Kidney (tissue), 13 donors: ENCODE measurements at regions not wholly inside any gene's neighbourhood (a gene's known extent, or its start where the extent isn't known, plus 50 kb on each side); places are given as distances from the start of the nearest gene placed in this dataset.

Experiments used
- DNase-seq, 5 donors: peaks; one replicate each; pipeline ENCODE4 v3.0.0-alpha.2; 2013 to 2020
- FAIRE-seq: peaks from 2 replicates; lab custom pipeline; 2012; peaks lifted over from hg19 to GRCh38; lab: Jason Lieb, UNC
- H3K27ac ChIP-seq, 2 donors: one replicate each; pipeline ENCODE4 v1.7.0; 2013; ENCODE audit warnings: low read depth in 2 of 2, low read length in 2 of 2, inconsistent platforms in 1 of 2
- H3K27me3 ChIP-seq: one replicate; pipeline ENCODE4 v1.7.1; 2013; ENCODE audit warnings: low read length, inconsistent platforms; ENCODE audit not compliant: control insufficient read depth, insufficient read depth
- H3K36me3 ChIP-seq, 3 donors: one replicate each; pipeline versions ENCODE4 v1.7.0 to v1.7.1; 2013; ENCODE audit warnings: low read length in 3 of 3, control low read depth in 1 of 3, inconsistent platforms in 1 of 3; ENCODE audit not compliant: insufficient read depth in 3 of 3, control insufficient read depth in 2 of 3
- H3K4me1 ChIP-seq, 3 donors: one replicate each; pipeline versions ENCODE4 v1.7.0 to v1.7.1; 2013; ENCODE audit warnings: low read length in 3 of 3, inconsistent platforms in 1 of 3, low read depth in 1 of 3; ENCODE audit not compliant: control insufficient read depth in 2 of 3, insufficient read depth in 2 of 3
- H3K4me3 ChIP-seq, 3 donors: one replicate each; pipeline versions ENCODE4 v1.7.0 to v1.8.1; 2013; ENCODE audit warnings: low read length in 3 of 3, control low read depth in 1 of 3, inconsistent platforms in 1 of 3
- H3K9ac ChIP-seq, 3 donors: one replicate each; pipeline versions ENCODE4 v1.7.0 to v1.7.1; 2013; ENCODE audit warnings: low read length in 3 of 3, control low read depth in 1 of 3, inconsistent platforms in 1 of 3
- H3K9me3 ChIP-seq, 3 donors: one replicate each; pipeline versions ENCODE4 v1.7.0 to v1.7.1; 2013; ENCODE audit warnings: low read length in 3 of 3, control low read depth in 1 of 3, inconsistent platforms in 1 of 3; ENCODE audit not compliant: control insufficient read depth in 2 of 3, insufficient read depth in 1 of 3
- CTCF ChIP-seq: IDR thresholded peaks from 3 replicates; pipeline ENCODE4 v1.5.1; 2012; ENCODE audit warnings: mild to moderate bottlenecking, moderate library complexity, borderline replicate concordance; ENCODE audit not compliant: insufficient read depth; ENCODE audit errors: extremely low read depth
- intact Hi-C: fragments of 100-400 bp; cut with DNase I; formaldehyde crosslinking; loops from one replicate; pipeline ENCODE4 v1.11.1; 2022
- donor health status: control.
- donor health status: control.
- donor health status: control.
- donor health status: control.
- donor health status: control.
- donor health status: DM: yes; HTN: yes; CAD: no.
- donor health status: Normal renal cell carcinoma (clear cell type).

GRCh38 chr15:36007699-36008098 is 461.7 kb upstream of the DPH6 start:
- H3K9ac ChIP-seq, result no peak overlapping the region
- FAIRE-seq (no peak), DNase-seq (no peak)
- intact Hi-C loops, result no loop called here
- peaks cover 0 to 2% (median 0%) of the 10 kb centered on the region in 3 donors for H3K9me3 ChIP-seq
- no peak overlapping the region for H3K27ac ChIP-seq
- no peaks in the 10 kb centered on the region for H3K36me3 ChIP-seq
- no peak overlapping the region for H3K4me3 ChIP-seq
- no peaks in the 10 kb centered on the region for H3K27me3 ChIP-seq
- no peaks in the 10 kb centered on the region for H3K4me1 ChIP-seq
- no peak for TF ChIP-seq CTCF

- Histone ChIP-seq H3K9ac (no peak overlapping the region), H3K36me3 (no peaks in the 10 kb centered on the region), H3K4me1 (no peaks in the 10 kb centered on the region), H3K27ac (no peak overlapping the region), H3K4me3 (no peak overlapping the region), H3K9me3 (peaks cover 0 to 2% (median 0%) of the 10 kb centered on the region in 3 donors), H3K27me3 (no peaks in the 10 kb centered on the region)
- intact Hi-C loops, result no loop called here
- FAIRE-seq (no peak), DNase-seq (no peak)
- TF ChIP-seq CTCF, result no peak
Measured at GRCh38 chr15:36008719-36009118, 462.8 kb upstream of the DPH6 start.

- H3K27ac ChIP-seq, result no peak overlapping the region
- no peak overlapping the region for H3K9ac ChIP-seq
- FAIRE-seq (no peak), DNase-seq (peak in 3 of 5 donors; percentile 19 to 61 (median 61))
- no peaks in the 10 kb centered on the region for H3K27me3 ChIP-seq
- H3K9me3 ChIP-seq, result no peaks in the 10 kb centered on the region
- no peaks in the 10 kb centered on the region for H3K36me3 ChIP-seq
- intact Hi-C loops, result no loop called here
- no peak for TF ChIP-seq CTCF
- H3K4me3 ChIP-seq, result no peak overlapping the region
- H3K4me1 ChIP-seq, result no peaks in the 10 kb centered on the region
Measured at GRCh38 chr15:36024031-36024688, 478.2 kb upstream of the DPH6 start.
